Tibial nerve (tissue), 3 donors: ENCODE measurements at regions not wholly inside any gene's neighbourhood (a gene's known extent, or its start where the extent isn't known, plus 50 kb on each side); places are given as distances from the start of the nearest gene placed in this dataset.

Experiments used
- CTCF ChIP-seq, 5 experiments: fragments of 200-600 bp in 3 of 5; fragments of 450-650 bp in 2 of 5; sonication (generic) in 3 of 5; IDR thresholded peaks; one replicate each; pipeline ENCODE4 v1.5.1; 2016 to 2019; ENCODE audit warnings: antibody characterized with exemption in 5 of 5, mild to moderate bottlenecking in 3 of 5, moderate library complexity in 2 of 5
- POLR2A ChIP-seq, 2 donors: fragments of 450-650 bp; IDR thresholded peaks; one replicate each; pipeline ENCODE4 v1.6.1; 2017; ENCODE audit warnings: antibody characterized with exemption in 2 of 2, mild to moderate bottlenecking in 2 of 2, moderate library complexity in 2 of 2

DNA sequence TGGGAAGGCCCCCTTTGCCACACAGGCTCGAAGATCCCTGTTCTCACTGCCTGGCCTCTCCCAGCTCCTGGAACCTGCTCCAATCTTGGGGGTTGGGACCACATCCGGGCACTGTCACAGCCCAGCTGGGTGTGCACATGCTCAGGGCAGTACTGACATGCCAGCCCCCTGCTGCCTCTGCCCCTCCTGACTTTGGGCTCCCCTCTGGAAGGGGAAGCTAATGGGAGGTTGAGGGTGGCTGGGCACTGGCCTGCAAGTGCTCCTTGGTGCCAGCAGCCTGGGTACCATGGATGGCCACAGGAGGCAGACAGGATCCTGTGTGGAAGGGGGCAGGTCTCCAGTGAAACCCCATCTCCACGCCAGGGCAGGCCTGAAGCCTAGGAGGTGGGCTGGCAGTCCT is 126.1 kb upstream of the NOL4 start:
- TF ChIP-seq POLR2A (IDR thresholded peaks at IDR 0.05), result no peak
- no peak for TF ChIP-seq CTCF (IDR thresholded peaks at IDR 0.05)
